HG03571 (cell line): ENCODE measurements at regions not wholly inside any gene's neighbourhood (a gene's known extent, or its start where the extent isn't known, plus 50 kb on each side); places are given as distances from the start of the nearest gene placed in this dataset.
"Not testable (repeated sequence)": the region's sequence is repeated elsewhere in the genome, so short reads cannot be mapped to it uniquely, and the experiment has no call there.

Experiments
- ATAC-seq: cut with Tn5 transposase; IDR thresholded peaks from one replicate; pipeline ENCODE4 v1.9.1; 2021; ENCODE audit not compliant: unreplicated experiment

DNA sequence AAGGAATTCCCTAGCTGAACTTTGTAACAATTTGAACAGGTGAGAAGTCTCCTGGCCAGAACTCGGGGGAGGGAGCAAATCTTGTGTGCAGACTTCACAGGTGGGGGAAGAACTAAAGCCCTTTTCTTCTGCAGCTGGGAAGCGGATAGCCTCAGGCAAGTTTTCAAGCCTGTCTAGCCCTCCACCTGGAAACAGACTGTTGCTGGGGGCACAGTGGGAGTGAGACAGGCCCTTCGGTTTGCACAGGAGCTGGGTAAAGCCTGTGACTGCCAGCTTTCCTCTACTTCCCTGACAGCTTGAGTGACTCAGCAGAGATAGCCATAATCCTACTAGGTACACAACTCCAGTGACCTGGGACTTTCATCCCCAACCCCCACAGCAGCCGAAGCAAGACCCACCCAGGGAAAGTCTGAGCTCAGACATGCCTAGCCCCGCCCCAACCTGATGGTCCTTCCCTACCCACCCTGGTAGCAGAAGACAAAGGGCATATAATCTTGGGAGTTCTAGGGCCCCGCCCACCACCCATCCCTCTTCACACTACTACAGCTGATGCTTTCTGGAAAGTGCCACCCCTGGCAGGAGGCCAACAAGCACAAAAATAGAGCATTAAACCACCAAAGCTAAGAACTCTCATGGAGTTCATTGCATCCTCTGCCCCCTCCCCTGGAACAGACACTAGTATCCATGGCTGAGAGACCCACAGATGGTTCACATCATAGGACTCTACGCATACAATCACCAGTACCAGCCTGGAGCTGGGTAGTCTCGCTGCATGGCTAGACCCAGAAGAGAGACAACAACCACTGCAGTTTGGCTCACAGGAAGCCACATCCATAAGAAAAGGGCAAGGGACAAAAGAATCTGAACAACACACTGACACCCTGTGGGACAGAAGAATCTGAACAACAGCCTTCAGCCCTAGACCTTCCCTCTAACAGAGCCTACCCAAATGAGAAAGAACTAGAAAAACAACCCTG, 479.0 kb downstream of the RAP2B start:
- ATAC-seq = no peak

DNA sequence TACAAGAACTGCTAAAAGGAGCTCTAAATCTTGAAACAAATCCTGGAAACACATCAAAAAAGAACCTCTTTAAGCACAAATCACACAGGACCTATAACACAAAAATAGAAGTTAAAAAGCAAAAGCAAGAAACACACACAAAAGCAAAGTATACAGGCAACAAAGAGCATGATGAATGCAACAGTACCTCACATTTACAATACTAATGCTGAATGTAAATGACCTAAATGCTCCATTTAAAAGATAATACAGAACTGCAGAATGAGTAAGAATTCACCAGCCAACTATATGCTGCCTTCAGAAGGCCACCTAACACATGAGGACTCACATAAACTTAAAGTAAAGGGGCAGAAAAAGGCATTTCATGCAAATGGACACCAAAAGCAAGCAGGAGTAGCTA, 478.6 kb upstream of the ARHGEF26 start:
- not testable (repeated sequence) for ATAC-seq

DNA sequence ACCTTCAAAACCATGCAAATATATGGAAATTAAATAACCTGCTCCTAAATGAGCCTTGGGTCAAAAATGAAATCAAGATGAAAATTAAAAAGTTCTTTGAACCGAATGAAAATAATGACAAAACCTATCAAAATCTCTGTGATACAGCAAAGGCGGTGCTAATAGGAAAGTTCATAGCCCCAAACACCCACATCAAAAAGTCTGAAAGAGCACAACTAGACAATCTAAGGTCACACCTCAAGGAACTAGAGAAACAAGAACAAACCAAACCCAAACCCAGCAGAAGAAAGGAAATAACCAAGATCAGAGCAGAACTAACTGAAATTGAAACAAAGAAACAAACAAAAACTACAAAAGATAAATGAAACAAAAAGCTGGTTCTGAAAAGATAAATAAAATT, 477.7 kb upstream of the ARHGEF26 start:
- ATAC-seq = not testable (repeated sequence)

DNA sequence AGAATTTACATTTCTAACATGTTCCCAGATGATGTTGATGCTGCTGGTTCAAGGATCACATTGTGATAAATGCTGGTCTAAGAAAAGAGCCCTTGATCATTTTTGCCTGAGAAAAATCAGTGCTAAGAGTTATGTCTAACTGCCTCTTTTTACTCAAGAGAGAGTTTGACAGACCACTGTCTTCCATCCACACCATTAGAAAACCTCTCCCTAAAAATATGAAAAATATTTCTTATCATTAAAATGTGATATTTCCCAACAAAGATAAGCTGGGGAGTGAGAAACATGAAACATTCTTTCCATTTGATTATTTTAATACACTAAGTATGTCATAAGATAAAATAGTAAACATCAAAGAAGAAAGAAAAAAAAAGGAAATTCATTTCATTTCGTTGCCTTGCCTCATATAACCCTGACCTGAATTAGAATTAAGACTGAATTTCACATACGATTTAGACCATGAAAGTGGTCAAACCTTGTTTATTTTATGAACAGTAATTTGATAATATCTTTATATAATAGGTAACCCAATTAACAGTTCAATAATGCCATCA, 471.8 kb upstream of the ARHGEF26 start:
- no peak for ATAC-seq

DNA sequence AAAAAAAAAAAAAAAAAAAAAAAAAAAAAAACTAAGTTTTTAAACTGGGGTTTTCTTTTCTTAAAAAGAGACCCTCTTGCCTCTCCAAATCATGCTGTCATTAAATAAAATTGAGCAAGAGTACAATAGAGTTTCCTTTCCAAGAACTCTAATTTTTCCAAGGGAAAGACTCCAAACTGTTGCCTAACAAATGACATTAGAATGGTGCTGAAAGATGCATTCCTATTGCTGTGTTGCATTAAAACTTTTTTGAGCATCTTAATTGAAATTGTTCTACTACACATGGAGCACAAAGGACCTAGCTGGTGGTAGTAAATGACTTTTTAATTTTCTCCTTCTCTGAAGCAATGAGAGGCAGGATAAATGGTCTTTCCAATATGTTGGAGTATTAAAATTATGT, 469.1 kb upstream of the ARHGEF26 start:
- no peak for ATAC-seq

DNA sequence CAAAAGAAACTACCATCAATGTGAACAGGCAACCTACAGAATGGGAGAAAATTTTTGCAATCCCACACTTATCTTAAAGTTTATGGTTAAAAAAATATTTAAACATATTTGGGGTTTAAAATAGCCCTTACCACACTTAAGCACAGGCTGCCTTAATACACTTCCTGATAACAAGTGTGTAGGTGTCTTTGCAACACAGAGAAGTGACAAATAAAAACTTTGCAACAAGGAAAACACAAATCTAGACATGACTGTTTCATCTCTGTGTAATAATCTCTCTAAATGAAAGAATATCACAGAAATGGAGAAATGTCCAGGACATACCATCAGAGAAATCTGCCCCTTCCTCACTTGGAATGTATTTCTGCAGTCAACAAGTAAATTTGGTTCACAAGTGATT, 464.1 kb upstream of the ARHGEF26 start:
- ATAC-seq = no peak

DNA sequence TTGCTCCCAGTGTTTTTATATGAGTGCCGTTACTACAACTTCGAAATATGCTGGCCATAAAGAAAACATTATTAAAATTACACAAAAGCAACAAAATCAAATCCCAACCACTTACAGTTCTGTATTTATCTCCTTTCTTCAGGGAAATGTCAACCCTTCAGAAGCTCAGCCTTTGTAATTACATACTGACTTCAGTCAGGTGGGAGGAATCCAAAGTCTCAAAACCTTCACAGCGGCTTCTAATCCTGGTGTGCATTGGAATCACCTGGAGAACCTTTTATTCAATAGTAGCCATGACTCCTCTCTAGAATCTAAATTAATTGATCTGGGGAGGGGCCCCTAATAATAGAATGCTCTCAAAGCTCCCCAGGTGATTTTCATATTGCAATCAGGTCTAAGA, 463.7 kb upstream of the ARHGEF26 start:
- ATAC-seq = no peak

DNA sequence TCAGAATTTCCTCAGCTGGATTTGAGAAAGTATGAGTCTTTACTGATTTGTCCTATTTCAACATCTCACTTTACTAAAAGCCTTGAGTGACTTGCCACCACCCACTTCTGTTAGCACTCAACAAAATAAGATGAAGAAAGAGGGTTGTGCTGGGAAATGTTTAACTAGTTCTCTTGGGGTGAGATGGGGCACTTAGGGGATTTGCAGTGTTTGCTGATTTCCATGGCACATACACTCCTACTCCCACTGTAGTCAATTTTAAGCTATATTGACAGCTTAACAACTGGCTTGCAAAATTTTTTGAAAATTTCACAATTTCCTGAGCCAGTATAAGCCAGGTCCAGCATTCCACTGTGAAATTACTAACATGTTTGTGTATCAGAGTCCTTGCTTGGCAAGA, 463.1 kb upstream of the ARHGEF26 start:
- ATAC-seq = no peak

DNA sequence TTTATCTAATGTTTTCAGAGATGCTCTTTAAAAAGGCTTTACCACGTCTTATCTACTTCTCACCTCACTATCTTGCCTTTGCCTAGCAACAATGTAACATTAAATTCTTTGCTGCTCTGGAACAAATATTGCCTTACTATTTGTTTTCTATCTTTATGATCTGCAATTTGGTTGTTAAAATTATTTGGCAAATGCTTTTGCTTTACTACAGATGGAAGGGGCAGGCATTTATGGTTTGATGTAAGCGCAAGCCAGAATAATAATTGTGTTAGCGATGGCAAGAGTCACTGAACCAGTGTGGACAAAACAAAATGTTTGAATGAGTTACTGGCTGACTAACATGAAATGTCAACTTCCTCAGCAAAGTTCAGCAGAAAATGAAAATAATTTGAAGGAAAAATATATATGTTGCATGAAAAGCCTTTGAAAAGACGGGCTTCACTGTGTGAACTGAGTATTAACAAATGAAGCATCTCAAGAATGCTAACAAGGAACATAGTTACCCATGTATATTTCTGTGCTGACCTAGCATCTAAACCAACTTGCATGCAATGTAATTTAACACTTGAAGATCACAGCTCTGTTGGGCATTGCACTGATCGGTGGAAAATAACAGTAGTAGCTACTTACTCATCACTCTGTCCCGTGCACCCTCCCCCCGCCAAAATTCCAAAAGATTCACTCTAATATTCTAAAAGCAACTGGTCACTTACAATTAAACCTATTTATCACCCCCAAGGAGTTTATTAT, 454.0 kb upstream of the ARHGEF26 start:
- ATAC-seq = no peak

DNA sequence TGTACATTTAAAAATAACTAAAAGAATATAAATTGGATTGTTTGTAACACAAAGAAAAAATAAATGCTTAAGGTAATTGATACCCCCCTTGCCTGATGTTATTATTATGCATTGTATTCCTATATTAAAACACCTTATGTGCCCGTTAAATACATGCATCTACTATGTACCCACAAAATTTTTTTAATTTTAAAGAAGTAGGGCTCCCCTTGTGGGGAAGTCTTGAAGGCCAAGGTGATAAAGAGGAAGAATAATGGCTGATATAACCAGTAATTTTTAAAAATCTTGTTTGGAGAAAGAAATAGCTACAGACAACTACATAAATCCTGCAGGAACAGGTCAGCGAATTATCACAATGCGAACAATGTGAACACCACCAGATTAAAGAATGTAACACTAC, 451.7 kb upstream of the ARHGEF26 start:
- no peak for ATAC-seq

DNA sequence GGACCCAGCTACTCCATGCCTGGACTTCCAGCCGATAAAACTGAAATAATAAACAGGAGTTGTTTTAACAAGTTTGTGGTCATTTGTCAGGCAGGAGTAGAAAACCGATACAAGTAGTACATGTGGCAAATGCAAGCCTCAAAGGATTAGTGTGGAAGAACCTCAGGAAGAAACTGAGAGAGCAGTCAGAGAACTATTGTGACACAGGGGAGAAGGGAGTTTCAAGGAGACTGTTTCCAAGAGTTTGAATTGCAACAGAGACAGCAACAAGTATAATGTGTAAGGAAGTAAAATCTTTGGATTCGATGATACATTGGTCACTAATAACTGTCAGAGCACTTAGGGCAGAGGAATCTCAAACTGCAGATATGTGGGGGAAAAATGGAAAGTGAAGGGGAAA, 450.6 kb upstream of the ARHGEF26 start:
- ATAC-seq = no peak

DNA sequence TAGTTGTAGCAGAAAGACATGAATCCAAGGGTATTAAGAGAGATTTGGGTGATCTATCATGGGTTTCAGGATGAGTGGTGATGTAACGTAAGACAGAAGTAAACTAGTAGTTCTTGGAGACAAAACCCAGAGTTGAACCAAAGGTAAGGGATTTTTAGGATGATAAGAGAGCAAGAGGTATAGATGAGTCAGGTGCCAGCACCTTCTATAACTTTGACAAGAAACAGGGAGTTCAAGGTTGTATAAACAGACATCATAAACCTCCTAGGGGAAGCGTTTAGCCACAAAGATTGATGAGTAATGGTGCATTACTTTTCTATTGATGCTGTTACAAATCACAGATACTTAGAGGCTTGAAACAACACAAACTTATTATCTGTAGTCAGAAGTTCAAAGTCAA, 447.3 kb upstream of the ARHGEF26 start:
- ATAC-seq = no peak

DNA sequence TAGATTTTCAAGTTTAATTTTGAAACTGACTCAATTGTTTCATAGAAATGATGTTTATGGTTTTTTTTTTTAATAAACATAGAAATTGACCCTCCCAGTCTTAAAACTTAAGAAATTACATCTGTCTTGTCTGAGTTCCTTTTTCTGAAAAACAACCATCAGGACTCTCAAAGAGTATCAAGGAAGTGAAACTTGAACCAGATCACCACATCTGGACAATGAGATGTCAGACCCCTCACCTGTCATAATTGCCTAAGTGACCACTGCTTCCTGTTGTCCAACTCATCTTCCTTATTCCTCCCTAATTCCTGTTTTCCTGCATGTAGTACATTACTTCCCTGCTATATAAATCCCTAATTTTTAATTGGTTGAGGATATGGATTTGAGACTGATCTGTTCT, 441.5 kb upstream of the ARHGEF26 start:
- ATAC-seq = no peak

DNA sequence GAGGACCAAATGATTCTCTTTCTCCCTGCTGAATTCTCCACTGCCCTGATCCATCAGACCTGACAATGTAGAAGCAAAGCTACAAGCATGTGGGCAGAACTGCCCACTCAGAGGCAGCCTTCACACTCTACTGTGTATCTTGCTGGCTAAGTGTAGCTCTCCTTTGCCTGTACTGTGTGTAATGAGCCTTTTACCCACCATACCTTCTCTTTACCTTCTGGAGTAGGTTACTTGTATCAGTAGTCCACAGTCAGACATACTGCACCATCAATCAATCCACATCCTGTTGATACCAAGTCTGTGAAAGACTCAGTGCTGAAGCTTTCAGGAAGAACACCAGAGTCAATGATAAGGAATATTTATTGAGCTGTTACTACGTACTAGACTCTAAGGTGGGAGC, 440.7 kb upstream of the ARHGEF26 start:
- ATAC-seq = no peak

DNA sequence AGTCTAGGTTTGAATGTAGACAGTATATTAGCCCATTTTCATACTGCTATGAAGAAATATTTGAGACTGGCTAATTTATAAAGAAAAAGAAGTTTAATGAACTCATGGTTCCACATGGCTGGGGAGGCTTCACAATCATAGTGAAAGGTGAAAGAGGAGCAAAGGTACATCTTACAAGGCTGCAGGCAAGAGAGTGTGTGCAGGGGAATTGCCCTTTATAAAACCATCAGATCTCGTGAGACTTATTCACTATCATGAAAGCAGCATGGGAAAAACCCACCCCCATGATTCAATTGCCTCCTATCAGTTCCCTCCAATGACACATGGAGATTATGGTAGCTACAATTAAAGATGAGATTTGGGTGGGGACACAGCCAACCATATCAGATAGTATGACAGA, 440.1 kb upstream of the ARHGEF26 start:
- no peak for ATAC-seq

DNA sequence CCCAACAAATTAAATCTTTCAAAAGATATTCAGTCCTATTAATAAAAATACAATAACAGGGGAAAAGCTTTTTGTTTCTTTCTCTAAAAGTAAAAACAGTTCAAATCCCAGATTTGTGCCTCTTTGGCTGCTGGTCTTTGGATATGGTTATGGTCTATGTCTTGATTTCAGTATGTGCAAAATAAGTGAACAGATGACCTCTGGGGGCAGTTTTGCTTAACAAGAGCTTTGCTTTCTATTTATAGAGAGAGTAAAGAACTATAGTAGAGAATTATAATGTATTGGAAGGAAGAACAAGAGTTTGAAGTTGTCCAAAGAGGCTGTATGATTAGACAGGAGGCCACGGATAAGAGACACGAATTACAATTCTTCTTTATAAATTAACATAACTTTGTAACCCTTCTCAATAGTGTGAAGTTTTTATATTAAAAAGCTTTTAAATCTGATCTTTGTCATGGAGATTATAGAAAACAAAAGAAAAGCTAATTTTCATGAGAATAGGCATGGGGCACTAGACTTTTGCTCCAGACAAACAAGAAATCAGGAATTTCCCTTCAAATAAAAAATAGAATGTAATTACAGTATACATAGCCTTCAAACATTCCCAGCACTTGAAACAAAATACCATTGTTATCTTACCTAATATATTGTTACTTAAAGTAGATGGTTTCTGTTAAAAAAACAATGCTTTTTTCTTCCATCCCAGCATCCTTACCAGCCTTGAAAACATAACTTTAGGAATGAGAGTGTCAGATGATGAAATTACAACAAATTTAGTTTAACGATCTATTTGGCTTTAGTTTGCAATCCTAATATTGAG, 432.7 kb upstream of the ARHGEF26 start:
- no peak for ATAC-seq

DNA sequence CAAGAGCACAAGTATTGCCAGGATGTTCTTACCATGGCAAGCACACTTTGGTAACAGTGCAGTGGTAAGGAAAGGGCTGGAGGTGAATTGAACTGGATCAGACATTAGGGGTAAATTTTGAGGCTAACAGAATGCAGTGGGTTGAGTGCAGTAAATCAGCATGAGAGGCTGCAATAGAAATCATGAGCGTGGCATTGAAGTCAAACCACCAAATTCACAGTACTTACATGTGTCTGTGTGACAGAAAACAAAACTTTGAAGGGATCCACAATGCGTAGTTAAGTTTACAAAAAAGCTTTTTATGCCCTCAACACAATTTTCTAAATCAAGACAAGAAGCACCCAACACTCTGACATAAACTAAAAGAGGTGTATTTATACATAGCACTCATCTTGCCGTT, 428.0 kb upstream of the ARHGEF26 start:
- no peak for ATAC-seq

DNA sequence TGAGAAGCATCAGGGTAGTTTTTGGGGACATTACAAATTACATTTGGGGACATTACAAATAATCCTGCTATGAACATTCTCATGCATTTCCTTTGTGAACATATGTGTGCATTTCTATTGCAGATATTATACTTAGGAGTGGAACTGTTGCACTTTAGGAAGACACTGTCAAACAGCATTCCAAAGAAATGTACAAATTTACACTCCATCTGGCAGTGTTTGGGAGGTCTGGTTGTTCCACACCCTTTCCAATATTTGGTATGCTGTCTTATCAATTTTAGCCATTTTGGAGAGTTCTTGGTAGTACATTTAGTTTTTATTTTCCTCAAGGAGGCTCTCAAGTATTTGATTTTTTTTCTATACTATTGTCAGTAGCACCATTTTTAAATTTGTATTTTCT, 419.1 kb upstream of the ARHGEF26 start:
- no peak for ATAC-seq

DNA sequence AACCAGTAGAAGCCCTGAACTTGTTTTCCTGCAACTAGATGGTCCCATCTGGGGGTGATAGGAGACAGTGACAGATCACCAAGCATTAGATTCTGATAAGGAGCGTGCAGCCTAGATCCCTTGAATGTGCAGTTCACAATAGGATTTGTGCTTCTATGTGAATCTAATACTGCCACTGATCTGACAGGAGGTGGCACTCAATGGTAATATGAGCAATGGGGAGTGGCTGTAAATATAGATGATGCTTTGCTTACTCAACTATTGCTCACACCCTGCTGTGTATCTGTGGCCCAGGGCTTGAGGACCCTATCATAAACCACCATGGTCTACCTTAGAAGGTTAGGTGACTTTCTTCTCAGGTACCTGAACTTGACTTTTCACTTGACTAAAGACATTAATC, 417.1 kb upstream of the ARHGEF26 start:
- no peak for ATAC-seq

DNA sequence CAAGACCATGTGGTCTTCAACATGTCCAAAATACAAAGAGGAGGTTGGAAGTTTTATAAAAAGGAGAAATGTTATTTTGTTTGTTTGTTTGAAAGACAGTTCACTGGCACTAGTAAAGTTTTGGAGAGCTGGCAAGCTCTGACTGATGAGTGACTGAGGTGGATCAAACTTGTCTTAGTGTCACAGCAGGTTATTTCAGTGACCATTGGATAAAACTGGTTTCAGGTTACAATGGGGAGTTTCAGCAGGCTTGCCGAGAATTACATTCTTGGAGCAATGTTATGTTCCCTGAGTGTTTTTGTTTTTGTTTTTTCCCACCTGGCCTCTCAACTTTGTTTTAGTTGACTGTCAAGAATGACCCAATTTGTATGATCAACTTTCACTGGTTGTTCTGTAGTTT, 414.5 kb upstream of the ARHGEF26 start:
- ATAC-seq = no peak

DNA sequence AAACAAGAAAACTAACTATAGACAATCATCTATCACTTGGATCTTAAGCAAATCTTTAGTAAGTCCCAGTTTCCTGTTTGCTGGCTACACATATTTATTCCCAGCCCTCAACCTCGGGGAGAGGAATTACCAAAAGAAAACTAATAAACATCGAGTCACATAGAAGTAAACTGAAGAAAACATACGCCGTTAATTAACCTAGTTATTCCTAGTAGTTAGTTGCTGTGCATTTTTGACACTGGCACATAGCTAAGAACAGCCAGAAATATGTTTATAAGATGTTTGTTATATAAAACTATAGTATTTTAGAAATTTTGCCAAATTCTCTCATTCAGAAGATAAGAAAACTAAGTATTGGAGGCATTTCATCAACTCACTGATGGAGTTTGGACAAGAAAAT, 407.2 kb upstream of the ARHGEF26 start:
- ATAC-seq = no peak
